SK-N-SH treated with all-trans-retinoic acid at 6 μM for 48 hours (cell line): ENCODE measurements at regions not wholly inside any gene's neighbourhood (a gene's known extent, or its start where the extent isn't known, plus 50 kb on each side); places are given as distances from the start of the nearest gene placed in this dataset.

Experiments
- ATAC-seq: fragments of 200-7000 bp; cut with Tn5 transposase; 3 replicates; pipeline ENCODE4 v1.9.1; 2020; ENCODE audit warnings: mild to moderate bottlenecking, moderate library complexity
- BACH2 ChIP-seq: fragments of 250-450 bp; sonication (Bioruptor Pico); IDR thresholded peaks from 2 replicates; pipeline ENCODE4 v1.9.0; 2021; ENCODE audit warnings: mild to moderate bottlenecking, borderline replicate concordance
- CSDC2 ChIP-seq: fragments of 250-450 bp; sonication (Bioruptor Pico); IDR thresholded peaks from 2 replicates; pipeline ENCODE4 v1.5.0; 2020; ENCODE audit warnings: mild to moderate bottlenecking, moderate library complexity
- ESRRG ChIP-seq: fragments of 250-450 bp; sonication (Bioruptor Pico); IDR thresholded peaks from 2 replicates; pipeline ENCODE4 v1.6.1; 2021; ENCODE audit warnings: mild to moderate bottlenecking
- GLIS3 ChIP-seq: fragments of 250-450 bp; sonication (Bioruptor Pico); IDR thresholded peaks from 2 replicates; pipeline ENCODE4 v1.5.0; 2020; ENCODE audit warnings: mild to moderate bottlenecking, moderate library complexity
- ISL1 ChIP-seq: fragments of 250-450 bp; sonication (Bioruptor Pico); IDR thresholded peaks from 2 replicates; pipeline ENCODE4 v2.1.2; 2022; ENCODE audit warnings: mild to moderate bottlenecking, moderate library complexity
- PPARA ChIP-seq: fragments of 250-450 bp; sonication (Bioruptor Pico); IDR thresholded peaks from 2 replicates; pipeline ENCODE4 v1.5.0; 2020; ENCODE audit warnings: mild to moderate bottlenecking, borderline replicate concordance
- RARB ChIP-seq: fragments of 250-450 bp; sonication (Bioruptor Pico); IDR thresholded peaks from 2 replicates; pipeline ENCODE4 v1.8.0; 2021; ENCODE audit warnings: mild to moderate bottlenecking, moderate library complexity
- SNAI2 ChIP-seq: fragments of 250-450 bp; sonication (Bioruptor Pico); IDR thresholded peaks from 2 replicates; pipeline ENCODE4 v1.5.0; 2020; ENCODE audit warnings: mild to moderate bottlenecking, moderate library complexity
- TCF4 ChIP-seq: fragments of 250-450 bp; sonication (Bioruptor Pico); IDR thresholded peaks from 2 replicates; pipeline ENCODE4 v1.8.0; 2021; ENCODE audit warnings: mild to moderate bottlenecking, moderate library complexity, borderline replicate concordance
- TOX ChIP-seq: fragments of 250-450 bp; sonication (Bioruptor Pico); IDR thresholded peaks from 2 replicates; pipeline ENCODE4 v1.8.0; 2021; ENCODE audit warnings: mild to moderate bottlenecking, moderate library complexity, borderline replicate concordance
- TSHZ2 ChIP-seq: fragments of 250-450 bp; sonication (Bioruptor Pico); IDR thresholded peaks from 2 replicates; pipeline ENCODE4 v1.5.0; 2020; ENCODE audit warnings: mild to moderate bottlenecking, moderate library complexity
- ZC3H10 ChIP-seq: fragments of 250-450 bp; sonication (Bioruptor Pico); IDR thresholded peaks from 2 replicates; pipeline ENCODE4 v1.5.1; 2021; ENCODE audit warnings: mild to moderate bottlenecking, moderate library complexity
- ZFP3 ChIP-seq: fragments of 250-450 bp; sonication (Bioruptor Pico); IDR thresholded peaks from 2 replicates; pipeline ENCODE4 v1.5.0; 2020; ENCODE audit warnings: mild to moderate bottlenecking, moderate library complexity
- ZNF565 ChIP-seq: fragments of 450-650 bp; formaldehyde crosslinking; conservative IDR thresholded peaks from 2 replicates; pipeline ENCODE4 v1.5.0; 2020; ENCODE audit warnings: low read depth, mild to moderate bottlenecking, moderate library complexity
- ZNF70 ChIP-seq: fragments of 450-650 bp; formaldehyde crosslinking; IDR thresholded peaks from 2 replicates; pipeline ENCODE4 v1.5.0; 2020; ENCODE audit warnings: mild to moderate bottlenecking, moderate library complexity
- ZNF8 ChIP-seq: fragments of 450-650 bp; formaldehyde crosslinking; IDR thresholded peaks from 2 replicates; pipeline ENCODE4 v1.5.0; 2020; ENCODE audit warnings: mild to moderate bottlenecking, moderate library complexity
- TF ChIP-seq, protein P1 (sequence below): fragments of 250-450 bp; sonication (Bioruptor Pico); IDR thresholded peaks from 2 replicates; pipeline ENCODE4 v1.8.0; 2021; ENCODE audit warnings: low read depth, mild to moderate bottlenecking, moderate library complexity, borderline replicate concordance
- TF ChIP-seq, protein P2 (sequence below): fragments of 250-450 bp; sonication (Bioruptor Pico); IDR thresholded peaks from 2 replicates; pipeline ENCODE4 v1.8.0; 2020; ENCODE audit warnings: mild to moderate bottlenecking, moderate library complexity, borderline replicate concordance
- TF ChIP-seq, protein P3 (sequence below): fragments of 250-450 bp; sonication (Bioruptor Pico); IDR thresholded peaks from 2 replicates; pipeline ENCODE4 v1.5.1; 2021; ENCODE audit warnings: mild to moderate bottlenecking, moderate library complexity

DNA sequence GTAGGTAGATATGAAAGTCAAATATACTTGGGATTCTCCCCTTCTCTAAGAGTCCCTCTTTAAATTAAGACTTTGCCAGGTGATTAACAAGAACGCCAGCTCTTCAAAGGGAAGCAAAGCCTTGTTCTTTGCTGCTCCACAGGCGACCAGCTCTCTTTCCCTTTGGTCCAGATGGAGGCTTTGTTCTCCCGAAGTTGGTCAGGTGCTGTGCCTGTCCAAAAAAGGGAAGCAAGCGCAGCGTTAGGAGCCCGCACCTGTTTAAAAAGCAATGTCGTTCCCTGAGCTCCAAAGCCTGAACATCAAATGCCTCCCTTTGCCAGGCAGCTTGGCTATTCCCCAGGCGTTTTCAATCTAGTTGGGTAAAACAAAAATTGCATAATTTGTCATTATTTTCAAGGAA, 1913.1 kb upstream of the PIK3C3 start:
- no peak for ATAC-seq

DNA sequence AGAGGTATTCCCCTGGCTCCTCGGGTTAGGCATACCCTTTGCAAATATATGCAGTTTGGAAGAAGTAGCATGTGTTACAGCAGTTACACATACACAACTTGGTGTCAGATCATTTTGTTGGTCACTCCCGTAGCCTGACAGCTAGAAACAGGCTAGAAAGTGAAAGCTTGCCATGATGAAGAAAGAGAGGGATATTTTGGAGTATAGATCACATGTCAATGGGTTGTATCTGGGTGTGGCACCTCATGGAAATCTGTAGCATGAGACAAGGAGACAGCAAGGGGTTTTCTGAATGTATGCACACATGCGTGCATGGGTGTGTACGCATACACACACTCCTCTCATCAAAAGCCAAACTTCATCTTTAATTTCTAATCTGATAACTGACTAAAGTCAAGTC, 1914.5 kb upstream of the PIK3C3 start:
- TF ChIP-seq ZNF8 (CRISPR knock-in tag) (no peak), CSDC2 (CRISPR knock-in tag) (no peak), ZC3H10 (CRISPR knock-in tag) (no peak)
- ATAC-seq = no peak

More for the DNA sequence above, 1913.1 kb upstream of the PIK3C3 start:
- TF ChIP-seq ZNF70 (CRISPR knock-in tag) = no peak
- TF ChIP-seq ZNF565 = no peak
- no peak for TF ChIP-seq TCF4
- no peak for TF ChIP-seq RARB (CRISPR knock-in tag)
- TF ChIP-seq, protein P1, sequence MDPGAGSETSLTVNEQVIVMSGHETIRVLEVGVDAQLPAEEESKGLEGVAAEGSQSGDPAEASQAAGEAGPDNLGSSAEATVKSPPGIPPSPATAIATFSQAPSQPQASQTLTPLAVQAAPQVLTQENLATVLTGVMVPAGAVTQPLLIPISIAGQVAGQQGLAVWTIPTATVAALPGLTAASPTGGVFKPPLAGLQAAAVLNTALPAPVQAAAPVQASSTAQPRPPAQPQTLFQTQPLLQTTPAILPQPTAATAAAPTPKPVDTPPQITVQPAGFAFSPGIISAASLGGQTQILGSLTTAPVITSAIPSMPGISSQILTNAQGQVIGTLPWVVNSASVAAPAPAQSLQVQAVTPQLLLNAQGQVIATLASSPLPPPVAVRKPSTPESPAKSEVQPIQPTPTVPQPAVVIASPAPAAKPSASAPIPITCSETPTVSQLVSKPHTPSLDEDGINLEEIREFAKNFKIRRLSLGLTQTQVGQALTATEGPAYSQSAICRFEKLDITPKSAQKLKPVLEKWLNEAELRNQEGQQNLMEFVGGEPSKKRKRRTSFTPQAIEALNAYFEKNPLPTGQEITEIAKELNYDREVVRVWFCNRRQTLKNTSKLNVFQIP (CRISPR knock-in tag) = no peak

DNA sequence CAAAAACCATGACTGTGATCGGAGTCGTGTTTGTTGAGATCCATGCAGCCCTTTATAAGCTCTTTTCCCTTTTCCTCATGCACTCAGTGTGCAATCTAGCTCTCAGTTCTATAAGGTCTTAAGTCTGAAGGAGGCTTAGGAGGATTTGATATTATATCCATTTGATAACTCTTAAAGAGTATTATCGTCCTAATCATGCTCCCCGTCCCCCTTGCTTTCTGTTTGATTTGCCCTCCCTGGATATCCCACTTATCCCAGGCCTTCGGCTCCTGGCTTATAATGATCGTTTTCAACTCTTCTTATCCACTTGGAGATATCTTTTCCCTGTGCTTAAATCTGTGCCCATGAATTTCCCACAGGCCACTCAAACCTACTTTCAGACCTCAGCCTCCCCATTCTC, 1917.7 kb upstream of the PIK3C3 start:
- TF ChIP-seq ZNF70 (CRISPR knock-in tag) (no peak), SNAI2 (CRISPR knock-in tag) (no peak), ZC3H10 (CRISPR knock-in tag) (no peak), TSHZ2 (CRISPR knock-in tag) (no peak), ESRRG (CRISPR knock-in tag) (no peak), RARB (CRISPR knock-in tag) (no peak), ISL1 (CRISPR knock-in tag) (no peak), BACH2 (CRISPR knock-in tag) (no peak), GLIS3 (CRISPR knock-in tag) (no peak), TCF4 (no peak), CSDC2 (CRISPR knock-in tag) (no peak), ZNF8 (CRISPR knock-in tag) (no peak), TOX (CRISPR knock-in tag) (no peak), ZFP3 (no peak)
- TF ChIP-seq, protein P2, sequence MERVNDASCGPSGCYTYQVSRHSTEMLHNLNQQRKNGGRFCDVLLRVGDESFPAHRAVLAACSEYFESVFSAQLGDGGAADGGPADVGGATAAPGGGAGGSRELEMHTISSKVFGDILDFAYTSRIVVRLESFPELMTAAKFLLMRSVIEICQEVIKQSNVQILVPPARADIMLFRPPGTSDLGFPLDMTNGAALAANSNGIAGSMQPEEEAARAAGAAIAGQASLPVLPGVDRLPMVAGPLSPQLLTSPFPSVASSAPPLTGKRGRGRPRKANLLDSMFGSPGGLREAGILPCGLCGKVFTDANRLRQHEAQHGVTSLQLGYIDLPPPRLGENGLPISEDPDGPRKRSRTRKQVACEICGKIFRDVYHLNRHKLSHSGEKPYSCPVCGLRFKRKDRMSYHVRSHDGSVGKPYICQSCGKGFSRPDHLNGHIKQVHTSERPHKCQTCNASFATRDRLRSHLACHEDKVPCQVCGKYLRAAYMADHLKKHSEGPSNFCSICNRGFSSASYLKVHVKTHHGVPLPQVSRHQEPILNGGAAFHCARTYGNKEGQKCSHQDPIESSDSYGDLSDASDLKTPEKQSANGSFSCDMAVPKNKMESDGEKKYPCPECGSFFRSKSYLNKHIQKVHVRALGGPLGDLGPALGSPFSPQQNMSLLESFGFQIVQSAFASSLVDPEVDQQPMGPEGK (CRISPR knock-in tag) = no peak
- TF ChIP-seq, protein P3, sequence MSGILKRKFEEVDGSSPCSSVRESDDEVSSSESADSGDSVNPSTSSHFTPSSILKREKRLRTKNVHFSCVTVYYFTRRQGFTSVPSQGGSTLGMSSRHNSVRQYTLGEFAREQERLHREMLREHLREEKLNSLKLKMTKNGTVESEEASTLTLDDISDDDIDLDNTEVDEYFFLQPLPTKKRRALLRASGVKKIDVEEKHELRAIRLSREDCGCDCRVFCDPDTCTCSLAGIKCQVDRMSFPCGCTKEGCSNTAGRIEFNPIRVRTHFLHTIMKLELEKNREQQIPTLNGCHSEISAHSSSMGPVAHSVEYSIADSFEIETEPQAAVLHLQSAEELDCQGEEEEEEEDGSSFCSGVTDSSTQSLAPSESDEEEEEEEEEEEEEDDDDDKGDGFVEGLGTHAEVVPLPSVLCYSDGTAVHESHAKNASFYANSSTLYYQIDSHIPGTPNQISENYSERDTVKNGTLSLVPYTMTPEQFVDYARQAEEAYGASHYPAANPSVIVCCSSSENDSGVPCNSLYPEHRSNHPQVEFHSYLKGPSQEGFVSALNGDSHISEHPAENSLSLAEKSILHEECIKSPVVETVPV (CRISPR knock-in tag) = no peak
- TF ChIP-seq, protein P1 (CRISPR knock-in tag) = no peak
- no peak for ATAC-seq

- no peak for TF ChIP-seq ISL1 (CRISPR knock-in tag)
- no peak for TF ChIP-seq TOX (CRISPR knock-in tag)
- no peak for TF ChIP-seq ZNF70 (CRISPR knock-in tag)
- no peak for TF ChIP-seq SNAI2 (CRISPR knock-in tag)
- no peak for TF ChIP-seq PPARA
- no peak for TF ChIP-seq GLIS3 (CRISPR knock-in tag)
- no peak for TF ChIP-seq ZNF565
- TF ChIP-seq ESRRG (CRISPR knock-in tag) = no peak
- TF ChIP-seq, all 23 proteins: peak for 0
- no peak for ATAC-seq
These were observed 1918.2 kb upstream of the PIK3C3 start for GRCh38 chr18:40036861-40037260.
